ENCODE measurements at regions not wholly inside any gene's neighbourhood (a gene's known extent, or its start where the extent isn't known, plus 50 kb on each side); places are given as distances from the start of the nearest gene placed in this dataset.
"Not testable (repeated sequence)": the region's sequence is repeated elsewhere in the genome, so short reads cannot be mapped to it uniquely, and the experiment has no call there.

DNA sequence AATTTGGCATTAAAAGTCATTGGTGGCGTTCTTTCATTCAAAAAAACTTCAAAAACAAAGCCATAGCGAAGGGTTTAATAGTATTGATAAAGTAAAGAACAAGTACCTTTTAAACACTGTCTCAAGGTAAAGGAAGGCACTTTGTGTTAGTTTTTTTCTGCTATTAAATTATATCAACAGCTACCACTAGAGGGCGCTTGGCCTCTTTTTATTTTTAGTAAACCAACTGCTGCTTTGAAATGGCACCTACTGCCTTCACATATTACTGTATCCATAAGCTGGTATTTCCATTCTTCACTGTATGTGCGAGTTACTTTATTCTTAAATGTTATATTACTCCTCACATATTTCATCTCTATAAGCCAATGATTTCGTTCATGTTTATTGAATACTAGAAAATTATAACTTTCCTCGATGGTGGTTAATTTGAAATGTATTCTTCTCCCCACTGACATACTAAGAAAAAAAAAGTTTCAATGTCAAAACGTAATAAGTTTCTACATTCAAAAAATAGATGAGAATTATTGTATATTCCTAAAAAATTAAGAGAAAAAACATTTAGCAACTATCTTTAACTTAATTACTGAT lies 125.7 kb upstream of the CXADR start:
- DNase-seq: peak; percentile 37

DNA sequence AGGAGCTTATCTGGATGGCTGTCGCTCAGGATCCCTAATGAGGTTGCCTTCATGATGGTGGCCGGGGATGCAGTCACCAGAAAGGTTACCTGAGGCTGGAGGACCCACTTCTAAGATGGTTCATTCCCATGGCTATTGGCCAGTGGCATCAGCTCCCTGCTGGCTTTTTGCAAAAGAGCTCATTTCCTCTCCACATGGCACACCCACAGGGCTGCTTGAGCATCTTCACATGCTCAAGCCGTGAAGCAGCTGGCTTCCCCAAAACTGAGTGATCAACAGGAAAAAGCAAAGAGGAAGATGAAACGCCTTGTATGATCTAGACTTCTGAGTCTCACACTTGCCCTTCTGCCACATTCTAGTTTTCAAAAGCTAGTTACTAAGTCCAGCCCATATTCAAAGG lies 124.6 kb upstream of the CXADR start:
- no peak for DNase-seq

GRCh38 chr21:17389311-17389710 lies 123.5 kb upstream of the CXADR start:
- DNase-seq: no peak

GRCh38 chr21:17390569-17390968 lies 122.3 kb upstream of the CXADR start:
- no peak for DNase-seq

DNA sequence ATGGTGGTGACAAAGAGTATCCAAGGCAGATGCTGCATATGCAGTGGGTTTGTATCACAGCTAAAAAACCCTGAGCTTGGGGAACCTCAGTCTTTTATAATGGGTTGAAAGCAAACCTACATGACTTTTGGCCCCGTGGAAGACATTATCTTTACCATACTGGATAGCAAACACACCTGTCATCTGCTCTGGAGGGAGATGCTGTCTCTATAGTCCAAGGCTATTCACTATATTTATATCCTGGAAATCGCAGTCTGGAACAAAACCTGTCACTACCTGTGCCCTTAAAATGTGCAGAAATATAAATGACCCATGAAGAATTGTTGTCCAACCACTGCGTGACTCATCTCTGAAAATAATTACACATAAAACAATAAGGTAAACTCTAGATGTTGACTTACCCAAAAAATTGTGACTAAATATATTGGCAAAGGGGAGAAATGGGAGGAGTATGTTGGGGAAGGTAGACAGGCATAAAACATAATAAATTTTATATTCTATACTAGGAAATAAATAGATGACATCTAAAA lies 121.0 kb upstream of the CXADR start:
- no peak for DNase-seq

DNA sequence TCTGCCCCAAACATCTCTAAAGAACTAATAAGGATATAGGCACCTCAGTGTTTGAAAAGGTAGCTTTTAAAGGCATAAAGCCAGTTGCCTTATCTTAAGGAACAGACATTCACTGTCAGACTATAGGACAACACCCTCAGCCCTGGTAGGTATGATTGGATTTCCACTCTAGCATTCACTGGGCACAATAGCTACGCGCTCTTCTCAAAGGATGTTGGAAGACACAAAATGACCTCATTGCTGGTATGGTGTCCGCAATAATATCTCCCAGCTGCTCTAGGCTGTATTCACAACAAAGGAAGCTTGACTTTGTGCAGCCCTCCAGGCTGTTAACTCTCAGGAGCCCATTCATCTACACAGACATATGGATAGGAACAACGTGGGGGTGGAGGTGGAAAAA lies 119.4 kb upstream of the CXADR start:
- no peak for DNase-seq

DNA sequence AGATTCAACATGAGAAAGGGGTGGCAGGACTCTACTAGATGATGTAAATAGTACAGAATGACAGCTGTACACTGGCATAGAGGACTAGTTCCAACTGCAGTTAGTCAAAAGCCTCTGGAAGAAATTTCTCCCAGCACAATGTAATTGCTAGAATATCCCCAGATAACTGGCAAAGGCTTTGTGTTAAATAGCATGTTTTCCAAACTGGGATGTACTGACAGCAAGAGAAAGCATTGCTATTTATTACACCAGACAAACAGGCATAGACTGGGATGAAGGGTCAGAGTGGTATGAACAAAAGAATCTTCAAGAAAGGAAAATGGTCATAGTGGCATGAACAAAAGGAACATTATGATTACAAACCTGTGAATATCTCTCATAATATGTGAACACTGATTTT lies 115.9 kb upstream of the CXADR start:
- no peak for DNase-seq

GRCh38 chr21:17397703-17398102 lies 115.1 kb upstream of the CXADR start:
- no peak for DNase-seq

GRCh38 chr21:17398954-17399353 lies 113.9 kb upstream of the CXADR start:
- DNase-seq: not testable (repeated sequence)

GRCh38 chr21:17402937-17403336 lies 109.9 kb upstream of the CXADR start:
- no peak for DNase-seq

DNA sequence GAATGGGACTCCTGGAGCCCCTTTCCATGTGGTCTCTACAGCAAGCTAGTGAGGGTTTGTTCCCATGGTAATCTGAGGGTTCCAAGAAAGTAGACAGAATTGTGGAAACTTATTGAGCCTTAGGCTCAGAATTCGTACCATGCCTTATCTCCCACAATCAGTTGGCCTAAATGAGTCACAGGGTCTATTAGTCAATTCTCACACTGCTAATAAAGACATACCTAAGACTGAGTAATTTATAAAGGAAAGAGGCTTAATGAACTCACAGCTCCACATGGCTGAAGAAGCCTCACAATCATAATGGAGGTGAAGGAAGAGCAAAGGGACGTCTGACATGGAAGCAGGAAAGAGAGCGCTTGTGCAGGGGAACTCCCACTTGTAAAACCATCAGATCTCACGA lies 106.6 kb upstream of the CXADR start:
- DNase-seq: no peak

DNA sequence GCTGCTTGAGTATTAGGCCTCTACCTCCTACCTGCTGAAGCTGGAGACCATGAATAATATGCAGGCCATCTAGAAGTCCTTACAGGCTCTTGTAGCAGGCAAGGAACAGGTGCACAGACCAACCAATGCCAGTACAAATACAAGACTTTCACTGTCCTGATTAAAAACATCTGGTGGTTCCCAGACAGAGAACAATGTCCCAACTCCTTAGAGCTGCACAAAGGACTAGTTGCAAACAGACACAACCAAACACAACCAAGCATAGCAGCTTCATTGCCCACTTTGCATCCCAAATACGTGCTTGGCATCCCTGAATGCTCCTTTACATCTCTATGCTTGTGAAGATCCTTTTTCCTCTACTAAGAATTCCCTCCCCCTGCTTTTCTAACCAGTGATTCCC lies 98.1 kb upstream of the CXADR start:
- no peak for DNase-seq

GRCh38 chr21:17416139-17416538 lies 96.7 kb upstream of the CXADR start:
- no peak for DNase-seq

GRCh38 chr21:17422931-17423330 lies 89.9 kb upstream of the CXADR start:
- no peak for DNase-seq

DNA sequence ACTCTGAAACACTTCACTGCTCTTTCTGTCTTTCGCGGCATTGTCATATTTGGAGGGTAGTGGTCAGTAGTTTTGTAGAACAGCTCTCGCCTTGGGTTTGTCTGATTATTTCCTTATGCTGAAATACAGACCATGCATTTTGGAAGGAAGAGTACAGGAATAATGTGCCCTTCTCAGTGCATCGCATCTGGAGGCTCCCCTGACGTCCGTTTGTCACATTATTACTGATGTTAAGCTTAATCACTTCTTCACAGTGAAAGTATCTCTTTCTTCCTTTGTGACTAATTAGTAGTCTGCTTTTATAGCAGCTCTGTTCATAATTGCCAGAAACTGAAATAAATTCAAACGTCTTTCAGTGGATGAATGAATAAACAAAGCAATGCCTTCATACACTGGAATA lies 85.7 kb upstream of the CXADR start:
- DNase-seq: no peak

DNA sequence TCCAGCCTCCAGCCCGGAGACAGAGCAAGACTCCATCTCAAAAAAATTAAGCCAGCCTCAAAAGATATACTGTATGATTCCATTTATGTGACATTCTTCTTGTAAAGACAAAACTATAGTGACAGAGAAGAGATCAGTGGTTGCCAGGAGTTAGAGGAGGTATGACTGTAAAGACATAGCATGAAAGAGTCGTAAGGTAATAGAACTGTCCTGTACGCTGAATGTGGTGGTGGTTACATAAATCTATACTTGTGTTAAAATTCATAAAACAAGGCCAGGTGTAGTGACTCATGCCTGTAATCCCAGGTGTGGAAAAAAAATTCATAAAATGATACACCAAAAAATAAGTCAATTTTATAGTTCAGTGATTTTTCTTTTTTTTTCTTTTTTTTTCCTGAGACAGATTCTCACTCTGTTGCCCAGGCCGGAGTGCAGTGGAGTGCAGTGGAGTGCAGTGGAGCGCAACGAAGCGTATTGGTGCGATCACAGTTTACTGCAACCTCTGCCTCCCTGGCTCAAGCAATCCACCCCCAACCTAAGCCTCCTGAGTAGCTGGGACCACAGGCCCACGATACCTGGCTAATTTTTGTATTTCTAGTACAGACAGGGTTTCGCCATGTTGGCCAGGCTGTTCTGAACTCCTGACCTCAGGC lies 84.9 kb upstream of the CXADR start:
- DNase-seq: peak; percentile 73

DNA sequence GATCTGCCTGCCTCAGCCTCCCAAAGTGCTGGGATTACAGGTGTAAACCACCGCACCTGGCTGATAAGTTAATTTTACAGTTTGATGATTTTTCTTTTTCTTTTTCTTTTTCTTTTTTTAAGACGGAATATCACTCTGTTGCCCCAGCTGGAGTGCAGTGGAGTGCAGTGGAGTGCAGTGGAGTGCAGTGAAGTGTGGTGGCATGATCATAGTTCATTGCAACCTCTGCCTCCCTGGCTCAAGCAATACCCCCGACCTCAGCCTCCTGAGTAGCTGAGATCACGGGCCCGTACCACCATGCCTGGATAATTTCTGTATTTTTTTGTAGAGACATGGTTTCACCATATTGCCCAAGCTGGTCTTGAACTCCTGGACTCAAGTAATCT lies 84.4 kb upstream of the CXADR start:
- peak; percentile 73 for DNase-seq

DNA sequence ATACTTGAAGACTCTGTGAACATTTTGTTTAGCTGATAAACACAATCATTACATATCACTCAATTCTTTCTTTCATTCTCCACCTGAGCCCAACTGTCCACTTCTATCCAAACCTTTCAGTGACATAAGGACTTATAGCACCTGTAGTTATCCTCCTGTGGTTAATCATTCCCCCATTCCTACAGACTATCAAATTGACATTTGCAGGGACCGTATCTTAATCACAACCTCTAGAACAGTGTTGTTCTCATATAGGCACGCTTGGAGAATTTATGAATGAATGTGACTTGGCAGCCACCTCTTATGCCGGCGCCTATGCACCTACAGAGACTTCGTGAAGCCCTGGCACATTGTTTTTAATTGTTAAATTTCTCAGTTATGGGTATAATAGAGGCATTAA lies 83.9 kb upstream of the CXADR start:
- no peak for DNase-seq

DNA sequence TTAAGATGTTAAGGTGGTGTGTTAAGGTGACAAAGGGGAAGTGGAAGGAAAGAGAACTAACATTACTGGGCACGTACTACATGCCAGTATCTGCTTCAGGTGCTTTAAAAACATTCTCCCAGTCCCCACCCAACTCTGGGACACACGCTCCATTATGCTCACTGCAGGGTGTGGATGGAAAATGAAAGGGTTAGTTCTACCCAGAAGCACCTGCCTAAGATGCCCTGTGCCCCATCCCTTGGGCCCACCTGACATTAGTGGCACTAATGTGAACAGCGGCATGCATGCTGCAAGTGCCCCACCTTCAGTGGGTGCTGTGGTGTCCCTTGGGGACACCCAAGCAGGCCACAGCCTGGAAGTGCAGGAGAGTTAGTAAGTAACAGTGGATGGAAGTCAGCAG lies 82.9 kb upstream of the CXADR start:
- DNase-seq: no peak

- DNase-seq: no peak
Observed at GRCh38 chr21:17432732-17433057, 80.1 kb upstream of the CXADR start.

GRCh38 chr21:17433730-17434129 lies 79.1 kb upstream of the CXADR start:
- DNase-seq: no peak

GRCh38 chr21:17435565-17436543 lies 77.0 kb upstream of the CXADR start:
- DNase-seq: no peak

DNA sequence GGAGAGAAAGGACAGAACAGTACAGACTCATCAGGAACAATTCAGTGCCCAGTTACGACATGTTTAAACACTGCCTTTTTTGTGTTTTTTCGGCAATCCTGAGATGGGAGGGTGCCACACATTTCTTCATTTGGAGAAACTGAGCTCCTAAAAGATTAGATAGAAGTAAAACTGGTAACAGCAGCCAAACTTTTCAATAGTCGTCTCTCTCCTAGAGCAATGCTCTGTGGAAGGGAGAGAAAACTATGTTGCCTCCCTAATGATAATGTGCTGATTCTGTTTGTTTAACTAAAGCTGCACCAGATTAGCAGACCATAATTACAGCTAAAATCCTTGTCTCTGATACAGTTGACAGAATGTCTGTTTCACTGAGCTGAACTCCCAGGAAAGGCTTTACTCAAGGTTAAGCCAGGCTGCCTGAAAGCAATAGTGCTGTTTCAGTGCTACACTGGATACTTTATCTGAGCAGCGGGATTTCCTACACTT lies 76.2 kb upstream of the CXADR start:
- no peak for DNase-seq

GRCh38 chr21:17438635-17439034 lies 74.2 kb upstream of the CXADR start:
- no peak for DNase-seq
